HK-2 (cell line): ENCODE measurements at regions not wholly inside any gene's neighbourhood (a gene's known extent, or its start where the extent isn't known, plus 50 kb on each side); places are given as distances from the start of the nearest gene placed in this dataset.

Experiments
- DNase-seq: peaks from one replicate; pipeline ENCODE4 v3.0.0-alpha.2; 2018; ENCODE audit not compliant: unreplicated experiment

DNA sequence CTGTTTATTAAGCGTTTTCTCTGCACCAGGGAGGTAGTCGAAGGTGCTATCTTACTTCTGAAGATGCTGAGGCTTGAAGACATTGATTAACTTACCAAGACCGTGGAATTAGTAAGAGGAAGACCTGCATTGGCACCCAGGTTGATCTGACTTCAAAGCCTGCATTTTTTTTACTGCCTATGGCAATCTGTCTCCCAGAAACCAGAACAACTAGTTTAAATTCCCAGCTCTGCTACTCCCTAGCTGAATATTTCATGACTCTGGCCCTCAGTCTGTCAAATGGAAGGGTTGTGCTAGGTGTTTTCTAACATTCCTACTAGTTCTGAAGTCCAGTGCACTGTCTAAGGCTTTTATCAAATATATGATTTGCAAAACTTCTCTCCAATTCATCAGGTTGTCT, 52.0 kb upstream of the GRAMD1B start:
- no peak for DNase-seq

- no peak for DNase-seq
Observed at GRCh38 chr11:123377355-123377754, 52.7 kb upstream of the GRAMD1B start.

DNA sequence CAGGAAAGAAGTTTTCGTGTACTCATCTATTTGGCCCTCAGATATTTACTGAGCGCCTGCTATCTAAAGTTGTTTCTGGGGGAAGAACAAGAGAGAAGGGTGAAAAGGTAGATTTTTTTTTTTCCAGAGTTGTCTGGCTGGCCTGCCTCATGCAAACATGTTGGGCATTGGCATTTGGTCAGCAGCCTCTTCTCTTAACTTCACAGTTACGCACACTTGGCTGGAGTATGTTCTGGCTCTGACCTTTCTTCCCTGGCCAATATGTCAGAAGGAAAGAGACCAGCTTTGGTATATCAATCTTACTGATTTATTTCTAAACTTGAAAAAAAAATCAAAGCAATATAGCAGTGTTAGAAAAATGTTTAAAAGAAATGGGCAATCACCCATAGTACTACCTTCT, 54.2 kb upstream of the GRAMD1B start:
- DNase-seq, result no peak

DNA sequence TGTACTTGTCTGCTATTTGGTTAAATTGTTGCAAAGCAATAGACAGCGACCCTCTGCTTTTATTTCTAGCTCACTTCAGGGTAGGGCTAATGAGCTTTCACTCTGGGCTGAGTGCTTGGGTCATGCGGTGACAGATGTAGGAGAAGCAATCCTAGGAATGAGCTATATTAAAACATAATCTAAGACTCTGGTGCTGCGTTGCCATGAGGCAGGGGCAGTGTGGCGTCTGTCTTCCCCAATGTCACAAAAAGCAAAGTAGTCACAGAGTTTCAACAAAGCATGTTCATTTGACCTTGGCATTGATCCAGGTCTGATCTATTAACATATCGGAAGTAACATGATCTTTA, 55.5 kb upstream of the GRAMD1B start:
- DNase-seq, result no peak

DNA sequence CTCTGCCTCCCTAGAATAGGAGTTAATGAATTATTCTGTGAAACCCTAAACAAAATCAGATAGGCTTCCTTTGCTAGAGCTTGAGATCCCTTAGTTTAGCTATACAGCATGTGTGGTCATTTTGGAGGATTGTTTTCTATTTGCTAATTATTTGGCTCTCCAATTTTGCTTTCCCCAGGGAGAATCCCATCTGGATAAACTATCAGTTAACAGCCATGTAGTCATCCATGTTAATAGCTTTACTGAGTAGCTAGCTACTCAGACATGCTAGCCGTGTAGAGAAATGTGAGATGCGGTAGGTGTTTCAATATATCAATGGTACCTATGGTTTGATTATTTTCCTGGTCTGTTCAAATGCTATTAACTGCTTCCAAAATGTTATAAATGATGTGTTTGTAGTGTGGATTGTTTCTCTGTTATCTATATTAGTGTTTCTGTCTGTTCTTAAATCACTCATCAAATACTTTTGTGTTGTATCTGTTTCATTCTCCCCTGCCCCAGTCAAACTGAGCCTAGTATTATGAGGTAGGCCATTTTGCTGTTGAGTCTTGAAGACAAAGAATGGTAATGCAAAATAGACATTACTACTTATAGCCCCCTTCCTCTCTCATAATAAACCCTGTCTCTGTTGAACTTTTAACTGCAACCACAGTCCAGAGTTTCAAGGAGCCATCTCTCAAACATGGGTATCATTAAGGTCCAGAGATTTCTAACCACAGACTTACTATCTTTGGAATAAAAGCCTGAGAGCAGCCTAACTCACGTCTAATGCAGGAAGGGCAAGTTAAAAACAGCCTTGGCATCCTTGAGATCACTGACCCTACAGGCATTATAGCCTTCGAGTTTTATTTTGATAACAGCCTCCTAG, 56.1 kb upstream of the GRAMD1B start:
- no peak for DNase-seq

- no peak for DNase-seq
Observed at GRCh38 chr11:123371506-123372297, 58.4 kb upstream of the GRAMD1B start.

GRCh38 chr11:123366924-123367323, 63.1 kb upstream of the GRAMD1B start:
- DNase-seq, result no peak

DNA sequence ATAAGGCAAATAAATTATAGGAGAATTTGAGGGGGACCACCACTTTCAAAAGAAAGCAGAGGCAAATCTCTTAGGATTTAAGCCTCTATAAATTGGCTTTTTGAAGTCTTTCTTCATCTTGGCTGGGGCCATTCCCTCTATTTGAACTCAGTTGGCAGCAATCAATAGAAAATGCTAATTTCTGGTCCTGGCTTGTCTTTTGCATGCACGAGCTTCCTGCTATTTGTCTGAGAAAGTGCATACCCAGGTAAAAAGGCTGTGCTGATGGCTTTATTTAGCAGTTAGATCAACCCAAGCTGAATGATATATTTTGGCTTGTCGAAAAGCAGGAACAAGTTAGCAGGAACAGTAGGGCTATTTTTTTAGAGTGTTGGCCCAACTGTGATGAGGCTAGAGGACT, 64.1 kb upstream of the GRAMD1B start:
- no peak for DNase-seq

DNA sequence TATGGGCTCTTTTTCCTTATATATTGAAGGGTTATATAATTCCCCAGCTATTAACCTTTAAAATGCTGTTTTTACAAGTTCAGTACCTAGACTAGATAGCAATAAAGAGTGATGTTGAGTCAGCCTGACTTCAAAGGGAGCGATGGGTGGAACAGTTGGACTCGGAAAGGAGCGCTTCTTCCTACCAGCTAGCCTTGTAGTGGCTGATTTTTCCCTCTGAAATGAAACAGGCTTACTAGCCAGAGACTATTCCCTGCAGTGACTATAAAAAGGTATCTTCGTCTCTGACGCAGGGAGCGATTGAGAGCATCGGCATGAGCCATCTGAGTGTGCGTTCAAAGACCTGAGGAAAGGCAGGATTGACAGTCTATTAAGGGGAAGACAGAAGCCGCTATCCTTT, 66.0 kb upstream of the GRAMD1B start:
- no peak for DNase-seq

DNA sequence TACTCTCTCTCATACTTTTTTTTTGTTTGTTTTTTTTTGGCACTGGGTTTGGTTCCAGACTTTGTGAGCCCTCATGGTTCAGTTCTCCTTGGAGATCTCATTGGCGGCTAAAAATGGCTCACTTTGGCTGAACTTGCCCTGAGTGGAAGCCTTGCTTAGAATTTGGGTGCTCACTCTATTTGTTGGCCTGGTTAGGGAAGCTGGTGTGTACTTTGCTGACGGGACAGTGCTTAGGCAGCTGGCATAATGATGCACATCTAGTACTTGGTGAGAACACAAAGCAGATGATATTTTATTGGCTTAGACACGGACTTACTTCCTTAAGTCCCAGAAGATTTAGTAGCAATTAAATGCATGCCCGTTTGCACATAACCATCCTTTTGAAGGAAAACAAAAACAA, 66.5 kb upstream of the GRAMD1B start:
- DNase-seq, result no peak

DNA sequence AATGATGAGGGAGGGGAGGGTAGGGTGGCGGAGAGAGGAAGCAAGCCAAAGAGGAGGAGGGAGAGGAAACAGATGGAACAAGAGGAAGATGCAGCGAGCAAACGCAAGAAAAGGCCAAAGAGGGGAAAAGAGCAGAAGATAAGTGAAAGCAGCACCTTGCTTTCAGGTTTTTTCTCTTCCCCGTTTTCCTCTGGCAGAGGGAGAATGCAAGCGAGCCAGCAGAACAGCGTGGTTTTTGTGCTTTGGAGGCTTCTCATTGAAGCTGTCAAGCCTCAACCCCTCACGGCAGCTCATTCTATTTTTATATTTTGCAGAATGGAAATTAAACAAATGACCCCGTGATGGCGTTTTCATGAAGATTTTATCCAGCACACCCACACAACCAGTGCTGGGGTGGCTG, 67.1 kb upstream of the GRAMD1B start:
- DNase-seq, result no peak

DNA sequence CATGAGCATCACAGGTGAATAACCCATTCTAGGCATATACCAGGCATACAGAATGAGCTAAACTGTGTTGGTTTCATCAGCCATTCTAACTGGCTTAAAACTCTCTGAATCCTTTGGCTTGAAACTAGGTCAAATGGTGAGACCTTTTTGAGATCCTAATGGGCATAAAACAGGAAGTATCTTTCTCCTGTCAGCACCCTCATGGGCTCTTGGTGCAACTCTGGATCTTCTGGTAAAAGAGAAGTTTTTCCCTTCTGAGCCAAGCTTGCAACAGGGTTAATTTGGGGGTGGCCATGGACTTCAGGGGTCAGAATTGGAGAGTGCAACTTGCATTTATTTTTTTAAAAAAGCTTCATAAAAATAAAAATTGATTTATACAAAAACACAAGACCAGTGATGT, 67.9 kb upstream of the GRAMD1B start:
- no peak for DNase-seq

DNA sequence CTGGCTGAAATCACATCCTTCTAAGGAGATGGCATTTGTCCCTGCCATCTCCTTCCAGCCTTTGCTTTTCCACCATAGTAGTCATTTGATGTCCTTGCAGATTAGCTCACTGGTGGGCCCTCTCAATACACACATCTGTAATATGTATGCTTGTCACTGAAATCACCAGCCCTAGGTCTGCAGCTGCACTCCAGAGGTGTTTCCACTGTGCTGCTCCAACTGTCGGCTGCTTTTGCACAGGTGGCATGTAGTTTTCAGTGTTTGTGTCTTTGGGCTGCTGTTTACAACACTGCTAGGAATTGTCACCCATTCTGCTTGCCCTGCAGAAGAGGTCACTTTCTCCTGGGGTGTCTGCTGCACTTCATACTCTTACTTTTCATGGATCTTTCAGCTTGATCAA, 69.0 kb upstream of the GRAMD1B start:
- no peak for DNase-seq

- DNase-seq, result no peak
Observed at GRCh38 chr11:123360267-123360936, 69.7 kb upstream of the GRAMD1B start.

GRCh38 chr11:123357990-123358827, 71.9 kb upstream of the GRAMD1B start:
- DNase-seq, result no peak

DNA sequence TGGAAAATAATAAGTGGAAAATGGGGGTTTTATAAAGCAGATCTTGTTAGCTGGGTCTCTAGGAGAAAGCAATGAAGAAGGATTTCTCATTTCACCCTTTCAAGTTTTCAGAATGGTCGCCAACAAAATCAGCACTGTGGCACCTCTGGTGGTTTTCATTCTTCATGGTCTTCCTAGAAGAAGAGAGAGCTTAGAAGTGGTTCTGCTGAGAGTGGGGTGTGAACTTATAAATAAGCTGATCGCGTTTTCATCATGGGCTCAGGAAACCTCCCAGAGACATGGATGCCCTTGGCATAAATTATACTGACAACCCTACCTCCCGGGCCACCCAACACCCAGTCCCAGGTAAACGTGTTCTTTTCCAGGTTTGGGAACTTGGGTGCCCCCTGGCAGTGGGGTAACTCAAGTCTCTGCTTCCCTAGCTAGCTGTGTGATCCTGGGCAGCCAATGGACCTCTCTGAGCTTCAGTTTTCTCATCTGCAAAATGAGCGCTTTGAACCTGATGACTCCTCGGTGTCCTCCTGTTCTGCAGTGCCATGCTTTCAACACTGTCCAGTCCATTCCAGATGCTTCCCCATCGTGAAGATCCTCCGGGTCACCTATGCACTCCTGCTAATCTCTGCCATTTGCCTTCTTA, 72.6 kb upstream of the GRAMD1B start:
- DNase-seq, result no peak

GRCh38 chr11:123356539-123356938, 73.5 kb upstream of the GRAMD1B start:
- DNase-seq, result no peak

- DNase-seq, result no peak
Observed at GRCh38 chr11:123354371-123354975, 75.6 kb upstream of the GRAMD1B start.

GRCh38 chr11:123351375-123351774, 78.7 kb upstream of the GRAMD1B start:
- no peak for DNase-seq

GRCh38 chr11:123349382-123349781, 80.7 kb upstream of the GRAMD1B start:
- DNase-seq, result no peak

GRCh38 chr11:123344790-123345357, 85.2 kb upstream of the GRAMD1B start:
- DNase-seq, result no peak
